Islet of Langerhans (tissue), 1 donor: ENCODE measurements at regions not wholly inside any gene's neighbourhood (a gene's known extent, or its start where the extent isn't known, plus 50 kb on each side); places are given as distances from the start of the nearest gene placed in this dataset.

Source experiments
- FAIRE-seq: peaks from one replicate; lab custom pipeline; 2011; peaks lifted over from hg19 to GRCh38; lab: Jason Lieb, UNC

- FAIRE-seq, result no peak
Measured at GRCh38 chr5:168224085-168224484, 67.4 kb upstream of the WWC1 start.

GRCh38 chr5:168226012-168226411 is 65.4 kb upstream of the WWC1 start:
- no peak for FAIRE-seq

GRCh38 chr5:168227001-168227400 is 64.4 kb upstream of the WWC1 start:
- no peak for FAIRE-seq

GRCh38 chr5:168227973-168228615 is 63.4 kb upstream of the WWC1 start:
- FAIRE-seq, result no peak

- FAIRE-seq, result no peak
Measured at GRCh38 chr5:168228668-168229067, 62.8 kb upstream of the WWC1 start.

- FAIRE-seq, result no peak
Measured at GRCh38 chr5:168234133-168234532, 57.3 kb upstream of the WWC1 start.

GRCh38 chr5:168238463-168238862 is 53.0 kb upstream of the WWC1 start:
- no peak for FAIRE-seq

GRCh38 chr5:168239325-168239724 is 52.1 kb upstream of the WWC1 start:
- no peak for FAIRE-seq
